B cell (primary cell): ENCODE measurements at regions not wholly inside any gene's neighbourhood (a gene's known extent, or its start where the extent isn't known, plus 50 kb on each side); places are given as distances from the start of the nearest gene placed in this dataset.

Experiments used
- ATAC-seq: fragments of 200-7000 bp; cut with Tn5 transposase; one replicate; pipeline ENCODE4 v1.10.0; 2021; ENCODE audit warnings: low read depth, mild to moderate bottlenecking, moderate number of reproducible peaks, moderate library complexity
- CTCF ChIA-PET: fragments of 350-600 bp; sonication (Branson Sonifier 250); formaldehyde crosslinking; loops from one replicate; lab custom pipeline; 2021; ENCODE audit warnings: antibody characterized with exemption, inconsistent platforms; lab: Charles Lee
- POLR2A ChIA-PET: fragments of 350-600 bp; sonication (Branson Sonifier 250); formaldehyde crosslinking; loops from one replicate; lab custom pipeline; 2021; ENCODE audit warnings: antibody characterized with exemption; lab: Charles Lee
- DNase-seq: peaks from one replicate; pipeline ENCODE4 v3.0.0; 2013
- H2AFZ ChIP-seq: 2 replicates; pipeline ENCODE4 v1.6.1; 2012; ENCODE audit warnings: mild to moderate bottlenecking, low read depth, low read length; ENCODE audit not compliant: insufficient read depth, poor library complexity, severe bottlenecking
- H3K27ac ChIP-seq, 2 donors: 1 replicate in 1 of 2; 2 replicates in 1 of 2; pipeline ENCODE4 v1.5.1; 2012 to 2013; ENCODE audit warnings: low read length in 2 of 2, mild to moderate bottlenecking in 2 of 2, moderate library complexity in 1 of 2
- H3K27me3 ChIP-seq, 4 experiments: fragments of 200-600 bp in 1 of 4; sonication (generic) in 1 of 4; replicated peaks in 1 of 4; 1 replicate in 2 of 4; 2 replicates in 2 of 4; pipeline versions ENCODE4 v1.6.1 to v1.7.0; 2013 to 2016; ENCODE audit warnings: low read length in 3 of 4, mild to moderate bottlenecking in 2 of 4, mixed read lengths in 1 of 4, moderate library complexity in 1 of 4; ENCODE audit not compliant: insufficient read depth in 4 of 4, control insufficient read depth in 3 of 4; ENCODE audit errors: control extremely low read depth in 1 of 4
- H3K36me3 ChIP-seq, 2 experiments: replicated peaks in 1 of 2; 1 replicate in 1 of 2; 2 replicates in 1 of 2; pipeline versions ENCODE4 v1.6.1 to v1.7.1; 2013; ENCODE audit warnings: low read length in 1 of 2; ENCODE audit not compliant: insufficient read depth in 2 of 2, control insufficient read depth in 1 of 2; ENCODE audit errors: control extremely low read depth in 1 of 2, extremely low read depth in 1 of 2
- H3K4me1 ChIP-seq, 2 donors: fragments of 200-600 bp in 1 of 2; sonication (generic) in 1 of 2; 1 replicate in 1 of 2; 2 replicates in 1 of 2; pipeline versions ENCODE4 v1.5.1 to v1.6.1; 2013 to 2017; ENCODE audit warnings: low read length in 2 of 2; ENCODE audit not compliant: control insufficient read depth in 2 of 2, insufficient read depth in 2 of 2
- H3K4me2 ChIP-seq: replicated peaks from 2 replicates; pipeline ENCODE3; 2012; ENCODE audit warnings: mild to moderate bottlenecking, low read depth, low read length; ENCODE audit not compliant: poor library complexity, severe bottlenecking
- H3K4me3 ChIP-seq, 5 experiments: fragments of 200-600 bp in 1 of 5; sonication (generic) in 1 of 5; 1 replicate in 3 of 5; 2 replicates in 2 of 5; pipeline versions ENCODE4 v1.5.1 to v1.7.0; 2011 to 2016; ENCODE audit warnings: low read length in 4 of 5, mild to moderate bottlenecking in 4 of 5, low read depth in 2 of 5, control low read depth in 1 of 5, moderate library complexity in 1 of 5; ENCODE audit not compliant: insufficient read depth in 1 of 5; ENCODE audit errors: control extremely low read depth in 1 of 5, extremely low read depth in 1 of 5
- H3K79me2 ChIP-seq: fragments of 200-600 bp; sonication (generic); one replicate; pipeline ENCODE4 v1.6.0; 2016; ENCODE audit warnings: low read length; ENCODE audit not compliant: control insufficient read depth, insufficient read depth
- H3K9ac ChIP-seq: fragments of 200-600 bp; sonication (generic); 2 replicates; pipeline ENCODE4 v1.6.1; 2017; ENCODE audit warnings: mild to moderate bottlenecking, low read length, moderate library complexity
- H3K9me3 ChIP-seq, 3 donors: one replicate each; pipeline versions ENCODE4 v1.6.1 to v1.7.1; 2013; ENCODE audit warnings: low read length in 2 of 3; ENCODE audit not compliant: control insufficient read depth in 2 of 3, insufficient read depth in 1 of 3; ENCODE audit errors: control extremely low read depth in 1 of 3
- H4K20me1 ChIP-seq: 2 replicates; pipeline ENCODE4 v1.6.0; 2012; ENCODE audit warnings: mild to moderate bottlenecking, low read length; ENCODE audit not compliant: insufficient read depth, control insufficient read depth, poor library complexity, severe bottlenecking
- H3K27ac Mint-ChIP-seq: one replicate; pipeline ENCODE4 v1.8.0; 2021; ENCODE audit warnings: mixed read lengths
- H3K27me3 Mint-ChIP-seq: one replicate; pipeline ENCODE4 v1.8.0; 2021; ENCODE audit warnings: mixed read lengths
- H3K4me1 Mint-ChIP-seq: one replicate; pipeline ENCODE4 v1.8.0; 2021; ENCODE audit warnings: mixed read lengths
- H3K4me3 Mint-ChIP-seq: one replicate; pipeline ENCODE4 v1.8.0; 2021; ENCODE audit warnings: mixed read lengths
- H3K9me3 Mint-ChIP-seq: one replicate; pipeline ENCODE4 v1.8.0; 2022; ENCODE audit warnings: mixed read lengths; ENCODE audit not compliant: insufficient read depth
- EZH2 ChIP-seq: IDR thresholded peaks from 2 replicates; pipeline ENCODE4 v1.6.1; 2012; ENCODE audit warnings: borderline replicate concordance, low read depth, mild to moderate bottlenecking, moderate library complexity, low read length; ENCODE audit not compliant: insufficient read depth, poor library complexity, severe bottlenecking
- WGBS: methylation state at CpG from one replicate; pipeline ENCODE4 v1.1.5; 2013; ENCODE audit warnings: missing lambda C conversion rate; ENCODE audit not compliant: insufficient coverage; 5-methylcytosine and 5-hydroxymethylcytosine counted together
- intact Hi-C: fragments of 100-400 bp; cut with micrococcal nuclease; formaldehyde crosslinking; loops from one replicate; pipeline ENCODE4 v1.10.0; 2022
- TF ChIP-seq, protein P1 (sequence below): fragments of 200-600 bp; IDR thresholded peaks from one replicate; pipeline ENCODE4 v1.8.0; 2022; ENCODE audit warnings: antibody characterized with exemption, mild to moderate bottlenecking

DNA sequence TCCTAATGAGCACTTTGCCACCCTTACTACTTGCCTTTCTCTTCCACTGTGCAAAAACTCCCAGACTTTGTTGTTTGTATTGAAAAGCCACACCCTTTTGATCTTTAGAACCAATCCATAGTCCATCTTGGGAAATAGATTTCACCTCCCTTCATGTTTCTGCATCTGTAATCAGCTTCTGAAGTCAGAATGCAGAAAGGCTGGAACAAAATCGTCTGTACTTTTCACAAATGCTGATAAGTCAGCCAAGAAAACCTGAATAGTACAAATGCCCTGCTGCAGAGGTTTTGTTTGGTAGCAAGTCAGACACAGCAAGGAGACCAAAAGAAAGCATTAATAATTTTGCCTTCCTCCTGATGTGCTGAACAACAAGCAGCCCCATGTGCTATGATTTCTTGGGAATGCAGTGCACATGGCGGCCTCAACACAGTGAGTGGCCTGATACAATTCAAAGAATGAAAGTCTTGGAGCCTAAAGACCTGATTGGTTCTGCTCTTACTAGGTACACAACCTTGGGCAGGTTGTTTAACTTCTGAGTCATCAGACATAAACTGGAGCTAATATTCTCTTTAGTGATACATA lies 59.2 kb upstream of the STK32A start:
- intact Hi-C loops = no loop called here
- Histone ChIP-seq H3K36me3 (no peaks in the 10 kb centered on the region), H3K9ac (no peak overlapping the region), H3K4me2 (no peak overlapping the region), H3K4me1 (no peaks in the 10 kb centered on the region), H3K27ac (no peak overlapping the region), H3K4me3 (no peak overlapping the region), H4K20me1 (no peaks in the 10 kb centered on the region), H3K79me2 (no peaks in the 10 kb centered on the region), H3K9me3 (no peaks in the 10 kb centered on the region), H3K27me3 (no peaks in the 10 kb centered on the region), H2AFZ (no peak overlapping the region)
- no peak for ATAC-seq
- no peak for DNase-seq
- Mint-ChIP-seq H3K4me1 (no peaks in the 10 kb centered on the region), H3K9me3 (no peaks in the 10 kb centered on the region), H3K4me3 (no peak overlapping the region), H3K27me3 (no peaks in the 10 kb centered on the region), H3K27ac (no peak overlapping the region)
- 80% methylated on average over 2 of the region's 2 CpGs for WGBS
- TF ChIP-seq, protein P1, sequence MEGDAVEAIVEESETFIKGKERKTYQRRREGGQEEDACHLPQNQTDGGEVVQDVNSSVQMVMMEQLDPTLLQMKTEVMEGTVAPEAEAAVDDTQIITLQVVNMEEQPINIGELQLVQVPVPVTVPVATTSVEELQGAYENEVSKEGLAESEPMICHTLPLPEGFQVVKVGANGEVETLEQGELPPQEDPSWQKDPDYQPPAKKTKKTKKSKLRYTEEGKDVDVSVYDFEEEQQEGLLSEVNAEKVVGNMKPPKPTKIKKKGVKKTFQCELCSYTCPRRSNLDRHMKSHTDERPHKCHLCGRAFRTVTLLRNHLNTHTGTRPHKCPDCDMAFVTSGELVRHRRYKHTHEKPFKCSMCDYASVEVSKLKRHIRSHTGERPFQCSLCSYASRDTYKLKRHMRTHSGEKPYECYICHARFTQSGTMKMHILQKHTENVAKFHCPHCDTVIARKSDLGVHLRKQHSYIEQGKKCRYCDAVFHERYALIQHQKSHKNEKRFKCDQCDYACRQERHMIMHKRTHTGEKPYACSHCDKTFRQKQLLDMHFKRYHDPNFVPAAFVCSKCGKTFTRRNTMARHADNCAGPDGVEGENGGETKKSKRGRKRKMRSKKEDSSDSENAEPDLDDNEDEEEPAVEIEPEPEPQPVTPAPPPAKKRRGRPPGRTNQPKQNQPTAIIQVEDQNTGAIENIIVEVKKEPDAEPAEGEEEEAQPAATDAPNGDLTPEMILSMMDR = no peak
- TF ChIP-seq EZH2 = no peak
- ChIA-PET CTCF (interaction anchor here (1.8 kb wide), 1 partner anchor 13 kb away, joined by 8 read pairs; no protein-coding TSS in a partner anchor), POLR2A (no interaction called here)

DNA sequence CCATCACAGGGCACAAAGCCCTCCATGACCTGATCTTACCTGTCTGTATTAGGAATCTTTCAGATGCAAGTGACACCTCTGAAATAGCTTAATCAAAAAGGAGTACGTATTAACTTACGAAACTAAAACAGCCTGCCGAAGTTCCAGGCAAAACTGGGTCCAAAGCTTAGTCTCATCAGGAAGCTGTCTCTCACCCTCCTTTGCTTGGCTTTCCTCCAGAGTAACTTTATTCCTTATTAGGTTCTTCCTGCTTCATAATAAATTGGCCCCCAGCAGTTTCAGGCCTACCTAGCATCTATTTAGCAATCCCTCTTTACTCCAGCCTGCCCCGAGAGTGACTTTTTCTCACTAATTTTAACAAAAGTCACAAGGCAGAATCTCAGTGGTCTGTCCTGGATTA lies 58.4 kb upstream of the STK32A start:
- POLR2A ChIA-PET = no interaction called here

More for the DNA sequence above, 58.4 kb upstream of the STK32A start:
- H3K27me3 Mint-ChIP-seq = no peaks in the 10 kb centered on the region
- intact Hi-C loops = no loop called here
- no peaks in the 10 kb centered on the region for H3K9me3 Mint-ChIP-seq
- no peak overlapping the region for H3K27ac Mint-ChIP-seq
- Histone ChIP-seq H3K4me3 (no peak overlapping the region), H3K36me3 (no peaks in the 10 kb centered on the region), H2AFZ (no peak overlapping the region), H3K79me2 (no peaks in the 10 kb centered on the region), H3K4me1 (no peaks in the 10 kb centered on the region), H3K9ac (no peak overlapping the region), H3K4me2 (no peak overlapping the region), H3K27ac (no peak overlapping the region), H3K27me3 (no peaks in the 10 kb centered on the region), H3K9me3 (no peaks in the 10 kb centered on the region), H4K20me1 (no peaks in the 10 kb centered on the region)
- DNase-seq (no peak), ATAC-seq (no peak)
- CTCF ChIA-PET = interaction anchor here (1.6 to 1.8 kb wide), 2 partner anchors 10 to 13 kb away, joined by 8 read pairs; no protein-coding TSS in a partner anchor
- TF ChIP-seq EZH2 = no peak
- TF ChIP-seq, protein P1 = no peak
- 95% methylated on average over 3 of the region's 4 CpGs for WGBS
- H3K4me1 Mint-ChIP-seq = no peaks in the 10 kb centered on the region
- H3K4me3 Mint-ChIP-seq = no peak overlapping the region
